Dedifferentiated amniotic fluid mesenchymal stem cell (primary cell): ENCODE measurements at regions not wholly inside any gene's neighbourhood (a gene's known extent, or its start where the extent isn't known, plus 50 kb on each side); places are given as distances from the start of the nearest gene placed in this dataset.

Experiments used
- DNase-seq: peaks from one replicate; pipeline ENCODE4 v3.0.0-alpha.2; 2016; ENCODE audit errors: extremely low spot score

DNA sequence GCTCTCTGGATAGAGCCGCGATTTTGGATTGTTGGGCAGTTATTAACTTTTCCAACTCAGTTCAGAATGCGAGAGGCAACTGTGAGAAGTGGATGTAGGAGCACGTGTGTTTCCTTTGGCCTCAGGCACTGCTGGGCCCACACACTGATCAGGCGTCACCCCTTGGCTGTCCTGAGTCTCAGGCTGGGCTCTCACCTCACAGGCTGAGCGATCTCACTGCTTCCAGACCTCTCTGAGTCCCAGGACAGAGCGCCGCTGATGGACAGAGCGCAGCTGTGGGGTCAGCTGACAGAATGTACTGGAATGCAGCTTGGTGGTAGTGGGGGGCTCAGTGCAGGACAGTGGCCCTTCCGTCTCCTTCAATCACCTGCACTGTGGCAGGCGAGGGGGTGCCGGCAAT lies 516.2 kb downstream of the TBC1D22A start:
- DNase-seq: no peak

- no peak for DNase-seq
These were observed 515.1 kb downstream of the TBC1D22A start for GRCh38 chr22:47277531-47277930.

DNA sequence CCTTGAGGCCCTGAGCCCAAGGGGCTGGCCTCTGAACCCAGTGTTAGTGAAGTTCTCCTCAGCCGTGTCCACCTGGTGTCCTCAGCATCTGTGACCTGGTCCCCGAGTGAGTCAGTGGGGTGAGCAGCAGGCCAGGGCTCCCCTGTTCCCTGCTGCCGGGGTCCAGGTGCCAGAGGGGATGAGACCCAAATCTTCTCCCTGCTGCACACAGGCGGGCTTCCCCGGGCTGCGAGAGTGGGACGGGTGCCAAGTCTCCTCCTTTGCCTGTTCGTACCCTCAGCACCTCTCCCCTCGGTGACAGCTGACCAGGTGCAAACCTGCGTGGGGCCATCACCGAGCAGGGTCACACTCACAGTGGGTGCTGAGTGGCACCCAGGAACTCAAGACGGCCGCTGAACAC lies 514.5 kb downstream of the TBC1D22A start:
- DNase-seq: no peak

GRCh38 chr22:47276450-47276820 lies 514.0 kb downstream of the TBC1D22A start:
- no peak for DNase-seq

DNA sequence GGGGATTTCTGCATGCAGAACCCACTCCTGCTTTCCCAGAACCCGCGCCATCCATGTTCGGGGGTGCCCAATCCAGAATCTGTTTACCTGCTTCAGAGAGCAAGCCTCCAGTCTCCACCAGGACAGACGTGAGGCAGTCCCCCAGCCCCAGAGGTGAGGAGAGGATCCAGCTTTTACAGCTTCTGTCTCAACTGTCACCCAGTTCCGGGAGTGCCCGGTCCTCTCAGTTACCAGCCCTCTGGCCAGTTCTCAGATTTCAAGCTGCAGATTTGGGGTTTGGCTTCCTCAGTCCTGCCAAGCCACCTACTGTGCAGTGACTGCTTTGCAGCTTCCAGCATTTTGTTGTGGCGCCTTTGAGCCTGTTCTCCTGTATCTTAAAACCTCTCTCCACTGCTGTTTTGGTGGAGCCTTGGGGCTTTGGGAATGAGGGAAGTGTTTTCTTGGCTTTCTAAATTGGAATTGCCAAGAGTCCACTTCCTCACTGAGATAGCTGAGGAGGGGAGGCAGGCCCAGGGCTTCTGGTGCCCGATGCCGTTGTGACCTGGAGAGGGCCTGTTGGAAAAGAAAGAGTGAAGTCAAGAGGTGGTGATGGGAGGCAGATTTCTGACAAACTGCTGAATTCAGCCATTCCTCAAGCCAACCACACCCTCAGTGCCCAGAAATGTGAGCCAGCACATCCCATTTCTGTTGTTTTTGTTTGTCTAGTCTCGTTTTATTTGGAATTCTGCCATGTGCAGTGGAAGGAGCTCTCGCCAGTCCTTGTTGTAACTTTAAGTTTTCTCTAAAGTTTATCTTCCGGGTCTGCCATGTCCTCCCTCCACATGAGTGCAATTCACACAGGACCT lies 513.4 kb downstream of the TBC1D22A start:
- DNase-seq: no peak

- no peak for DNase-seq
These were observed 511.7 kb downstream of the TBC1D22A start for GRCh38 chr22:47274196-47274595.

- no peak for DNase-seq
These were observed 508.1 kb downstream of the TBC1D22A start for GRCh38 chr22:47270463-47271135.

DNA sequence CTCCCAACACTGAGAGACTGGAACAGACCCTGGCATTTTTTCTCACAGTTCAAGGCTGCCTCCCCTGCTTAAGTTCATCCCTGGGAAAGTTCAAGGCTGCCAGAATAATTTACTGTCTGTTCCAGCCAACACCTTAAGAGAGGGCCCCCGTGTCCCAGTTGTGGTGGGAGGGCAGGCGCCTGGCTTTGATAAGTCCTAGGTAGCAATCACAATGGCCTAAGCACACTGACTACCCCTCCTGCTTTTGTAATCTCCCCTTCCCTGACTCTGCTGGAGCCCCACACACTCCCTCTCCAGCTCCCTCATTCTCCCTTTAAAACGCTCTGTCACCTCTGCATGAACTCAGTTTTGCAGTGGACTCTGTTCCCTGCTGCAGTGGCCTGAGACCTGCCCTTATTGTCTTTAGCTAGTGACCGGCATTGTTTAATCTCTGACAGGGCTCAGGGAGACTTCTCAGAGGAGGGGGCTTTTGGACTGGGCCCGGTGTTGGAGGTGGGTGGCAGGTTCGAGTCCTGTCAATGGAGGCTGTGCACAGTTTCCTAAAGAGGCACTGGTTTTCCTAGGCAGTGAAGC lies 507.2 kb downstream of the TBC1D22A start:
- no peak for DNase-seq

- no peak for DNase-seq
These were observed 505.2 kb downstream of the TBC1D22A start for GRCh38 chr22:47267513-47268282.

GRCh38 chr22:47266329-47266728 lies 503.9 kb downstream of the TBC1D22A start:
- no peak for DNase-seq

DNA sequence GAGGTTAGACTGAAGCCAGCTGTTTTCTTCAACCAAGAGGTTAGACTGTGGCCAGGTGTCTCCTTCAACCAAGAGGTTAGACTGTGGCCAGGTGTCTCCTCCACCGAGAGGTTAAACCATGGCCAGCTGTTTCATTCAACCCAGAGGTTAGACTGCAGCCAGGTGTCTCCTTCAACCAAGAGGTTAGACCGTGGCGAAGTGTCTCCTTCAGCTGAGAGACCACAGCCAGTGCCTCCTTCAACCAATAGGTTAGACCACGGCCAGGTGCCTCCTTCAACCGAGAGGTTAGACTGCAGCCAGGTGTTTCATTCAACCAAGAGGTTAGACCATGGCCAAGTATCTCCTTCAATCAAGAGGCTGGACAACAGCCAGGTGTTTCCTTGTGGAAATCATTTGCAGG lies 498.1 kb downstream of the TBC1D22A start:
- DNase-seq: no peak

DNA sequence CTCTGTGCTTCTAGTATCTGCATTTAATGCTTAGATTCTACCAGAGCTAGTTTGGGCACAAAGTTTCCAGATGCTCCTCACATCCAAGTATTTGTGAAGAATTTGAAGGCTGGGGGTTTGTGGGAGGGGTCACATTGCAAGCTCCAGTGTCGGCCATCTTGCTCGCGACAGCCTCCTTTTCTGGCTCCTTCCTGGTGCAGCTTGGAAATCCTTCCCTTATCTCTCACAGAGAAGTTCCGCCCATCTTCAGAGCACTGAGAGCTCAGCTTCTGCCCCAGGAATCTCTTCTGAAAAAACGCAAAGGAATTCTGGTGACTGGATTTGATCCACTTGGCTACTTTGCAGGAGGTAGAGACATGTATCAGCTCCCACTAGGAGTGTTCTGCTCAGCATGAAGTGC lies 497.5 kb downstream of the TBC1D22A start:
- DNase-seq: no peak

DNA sequence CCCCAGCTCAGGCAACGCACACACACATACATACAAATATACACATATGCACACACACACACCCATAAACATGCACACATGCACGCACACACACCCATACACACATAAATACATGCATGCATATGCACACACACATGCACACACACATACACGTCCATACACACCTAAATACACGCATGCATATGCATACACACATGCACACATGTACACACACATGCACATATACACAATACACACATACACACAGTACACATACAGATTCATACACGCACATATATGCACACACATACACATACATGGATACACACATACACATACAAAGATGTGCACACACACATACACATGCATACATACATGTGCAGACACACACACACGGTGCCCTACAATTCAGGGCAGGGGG lies 496.6 kb downstream of the TBC1D22A start:
- no peak for DNase-seq

GRCh38 chr22:47257976-47258375 lies 495.5 kb downstream of the TBC1D22A start:
- no peak for DNase-seq

- DNase-seq: no peak
These were observed 495.1 kb downstream of the TBC1D22A start for GRCh38 chr22:47257566-47257965.

DNA sequence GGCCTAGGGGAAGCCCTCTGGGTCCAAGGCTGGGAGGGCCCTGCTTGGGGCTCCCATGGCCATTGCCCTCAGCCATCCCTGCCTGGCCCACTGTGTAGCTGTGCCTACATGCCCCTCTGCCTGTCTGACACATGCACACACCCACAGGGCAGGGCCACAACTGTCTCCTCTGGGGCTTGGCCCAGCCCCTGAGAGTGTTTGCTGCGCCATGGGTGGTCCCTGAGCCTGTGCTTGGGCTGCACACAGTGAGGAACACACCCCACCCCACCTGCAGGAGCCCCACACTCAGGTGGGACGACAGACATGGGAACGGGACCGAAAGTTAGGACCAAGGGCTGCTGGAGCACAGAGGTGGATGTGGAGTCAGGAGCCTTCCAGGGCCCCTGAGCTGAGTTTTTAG lies 489.5 kb downstream of the TBC1D22A start:
- DNase-seq: no peak

DNA sequence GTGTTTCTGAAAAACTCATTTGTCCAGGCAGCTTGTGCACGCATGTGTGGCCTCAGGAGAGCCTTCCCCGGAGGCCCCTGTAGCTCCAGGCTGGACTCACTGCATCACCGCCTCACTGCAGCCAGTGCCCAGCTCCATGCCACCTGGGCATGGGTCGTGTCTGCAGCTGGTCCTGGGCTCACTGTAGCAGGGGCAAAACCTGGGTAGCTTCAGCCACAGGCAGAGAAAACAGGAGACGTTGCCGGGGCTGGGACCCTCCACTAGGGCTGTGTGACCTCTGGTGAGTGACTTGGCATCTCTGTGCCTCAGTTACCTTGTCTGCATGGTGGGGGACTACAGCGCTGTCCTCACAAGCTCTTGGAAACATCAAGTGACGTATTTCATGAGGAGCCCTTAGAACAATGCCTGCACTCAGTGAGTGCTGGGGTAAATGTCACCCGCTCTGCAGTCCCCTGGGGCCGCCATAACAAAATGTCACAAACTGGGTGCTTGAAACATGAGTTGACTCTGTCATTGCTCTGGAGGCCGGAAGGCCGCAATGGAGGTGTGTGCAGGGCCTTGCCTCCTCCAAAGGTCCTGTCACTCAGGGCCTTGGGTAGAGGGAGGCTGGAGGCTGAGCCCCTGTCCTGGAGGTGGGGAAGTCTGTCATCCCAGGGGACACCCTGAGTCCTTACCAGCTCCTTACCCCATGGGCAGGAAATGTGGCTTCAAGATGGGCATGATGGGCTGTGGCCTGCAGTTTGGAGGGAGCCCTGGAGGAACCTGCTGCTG lies 488.7 kb downstream of the TBC1D22A start:
- DNase-seq: no peak

- no peak for DNase-seq
These were observed 487.0 kb downstream of the TBC1D22A start for GRCh38 chr22:47249370-47249928.

GRCh38 chr22:47248925-47249324 lies 486.5 kb downstream of the TBC1D22A start:
- no peak for DNase-seq

DNA sequence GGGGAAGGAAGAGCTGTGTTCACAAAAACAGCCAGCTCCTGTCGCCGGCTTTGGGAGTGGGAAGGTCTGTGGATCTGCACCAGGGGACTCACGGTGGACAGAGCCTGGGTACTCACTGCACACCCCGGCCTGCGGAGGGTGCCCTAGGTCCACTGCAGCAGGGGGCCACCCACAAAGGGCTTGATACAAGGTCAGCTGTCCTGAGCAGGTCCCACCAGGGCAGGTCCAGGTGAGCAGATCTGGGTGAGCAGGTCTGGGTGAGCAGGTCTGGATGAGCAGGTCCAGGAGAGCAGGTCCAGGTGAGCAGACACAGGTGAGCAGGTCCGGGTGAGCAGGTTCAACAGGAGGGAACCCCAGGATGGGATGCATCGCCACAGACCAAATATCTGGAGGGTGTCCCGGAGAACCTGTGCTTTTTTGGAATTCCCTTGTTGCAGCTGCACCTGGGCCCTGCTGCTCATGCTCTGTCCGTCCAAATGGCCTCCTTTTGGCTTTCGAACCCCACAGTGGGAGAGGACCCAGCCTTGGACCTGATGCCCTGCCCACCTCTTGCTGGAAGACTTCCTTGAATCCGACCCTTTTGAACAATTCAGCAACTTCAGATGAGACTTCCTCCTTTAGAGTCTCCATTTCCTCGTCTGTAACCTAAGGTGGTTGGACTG lies 485.3 kb downstream of the TBC1D22A start:
- DNase-seq: no peak

DNA sequence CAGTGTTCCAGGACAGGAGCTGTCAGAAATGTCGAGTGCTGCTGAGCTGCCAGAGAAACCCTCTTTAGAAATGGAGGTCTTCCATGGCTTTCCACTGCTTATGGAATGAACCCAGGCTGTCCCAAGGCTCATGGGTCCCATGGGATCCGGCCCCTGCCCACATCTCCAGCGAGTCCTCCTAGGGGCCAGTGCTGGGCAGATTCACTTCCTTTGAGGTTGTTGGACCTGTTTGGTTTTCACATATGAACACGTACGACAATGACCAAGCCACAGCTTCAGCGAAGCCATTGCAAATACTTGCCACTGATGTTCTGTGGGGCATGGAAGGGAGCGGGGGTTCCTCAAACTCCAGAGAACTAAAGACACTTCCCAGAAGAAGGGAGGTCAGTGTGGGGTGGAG lies 483.3 kb downstream of the TBC1D22A start:
- no peak for DNase-seq
